ENCODE measurements at regions not wholly inside any gene's neighbourhood (a gene's known extent, or its start where the extent isn't known, plus 50 kb on each side); places are given as distances from the start of the nearest gene placed in this dataset.

DNA sequence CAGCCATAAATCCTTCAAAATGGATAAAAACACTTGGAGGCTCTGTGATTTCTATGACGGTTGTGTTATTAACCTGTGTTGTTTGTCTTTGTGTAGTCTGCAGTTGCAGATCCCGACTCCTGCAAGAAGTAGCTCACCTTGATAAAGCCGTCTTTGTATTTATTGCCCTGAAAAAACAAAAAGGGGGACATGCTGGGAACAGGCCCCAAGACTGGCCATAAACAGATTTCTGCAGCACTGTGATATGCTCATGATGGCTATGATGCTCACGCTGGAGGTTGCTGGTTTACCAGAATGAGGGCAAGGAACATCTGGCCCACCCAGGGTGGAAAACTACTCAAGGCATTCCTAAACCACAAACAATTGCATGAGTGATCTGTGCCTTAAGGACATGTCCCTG lies 71.0 kb downstream of the LGALS9 start:
- H3K27ac ChIP-seq (ENCODE audit: low read depth in 2 of 2, low read length in 1 of 2), result no peak overlapping the region
- no peak overlapping the region for H3K4me2 ChIP-seq
- CTCF ChIA-PET, result interaction anchor here (2.1 kb wide), 1 partner anchor 54 kb away, joined by 6 read pairs; no protein-coding TSS in a partner anchor
- no peaks in the 10 kb centered on the region for H3F3A ChIP-seq (replicated peaks; ENCODE audit: insufficient read depth)
- no peaks in the 10 kb centered on the region for H3K4me1 ChIP-seq (ENCODE audit: control insufficient read depth in 1 of 2, insufficient read depth in 2 of 2, low read depth in 1 of 2, low read length in 1 of 2)
- H2AFZ ChIP-seq (ENCODE audit: low read depth), result no peak overlapping the region
- no peak for DNase-seq
- no peaks in the 10 kb centered on the region for H3K79me2 ChIP-seq (ENCODE audit: insufficient read depth)
- H3K4me3 ChIP-seq (ENCODE audit: low read depth in 2 of 2, low read length in 1 of 2), result no peak overlapping the region
- no peaks in the 10 kb centered on the region; the same call in 1 of the 2 replicates for H3K27me3 ChIP-seq (ENCODE audit: insufficient read depth)
- no peaks in the 10 kb centered on the region for H3K9me2 ChIP-seq
- no peak overlapping the region for H3K9ac ChIP-seq
- POLR2A ChIA-PET, result no interaction called here
- no peaks in the 10 kb centered on the region for H3K9me3 ChIP-seq
- TF ChIP-seq, protein P1, sequence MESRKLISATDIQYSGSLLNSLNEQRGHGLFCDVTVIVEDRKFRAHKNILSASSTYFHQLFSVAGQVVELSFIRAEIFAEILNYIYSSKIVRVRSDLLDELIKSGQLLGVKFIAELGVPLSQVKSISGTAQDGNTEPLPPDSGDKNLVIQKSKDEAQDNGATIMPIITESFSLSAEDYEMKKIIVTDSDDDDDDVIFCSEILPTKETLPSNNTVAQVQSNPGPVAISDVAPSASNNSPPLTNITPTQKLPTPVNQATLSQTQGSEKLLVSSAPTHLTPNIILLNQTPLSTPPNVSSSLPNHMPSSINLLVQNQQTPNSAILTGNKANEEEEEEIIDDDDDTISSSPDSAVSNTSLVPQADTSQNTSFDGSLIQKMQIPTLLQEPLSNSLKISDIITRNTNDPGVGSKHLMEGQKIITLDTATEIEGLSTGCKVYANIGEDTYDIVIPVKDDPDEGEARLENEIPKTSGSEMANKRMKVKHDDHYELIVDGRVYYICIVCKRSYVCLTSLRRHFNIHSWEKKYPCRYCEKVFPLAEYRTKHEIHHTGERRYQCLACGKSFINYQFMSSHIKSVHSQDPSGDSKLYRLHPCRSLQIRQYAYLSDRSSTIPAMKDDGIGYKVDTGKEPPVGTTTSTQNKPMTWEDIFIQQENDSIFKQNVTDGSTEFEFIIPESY (IDR thresholded peaks at IDR 0.05; ENCODE audit: borderline replicate concordance, low read depth), result no peak
- WGBS (ENCODE audit: low lambda C conversion rate), result 10% methylated on average over 4 of the region's 4 CpGs
- H3K36me3 ChIP-seq (replicated peaks in 1 of 2; ENCODE audit: control insufficient read depth in 1 of 2, insufficient read depth in 2 of 2, low read length in 1 of 2), result no peaks in the 10 kb centered on the region
- H4K20me1 ChIP-seq (ENCODE audit: insufficient read depth), result no peaks in the 10 kb centered on the region
